H1 (cell line): ENCODE measurements at regions not wholly inside any gene's neighbourhood (a gene's known extent, or its start where the extent isn't known, plus 50 kb on each side); places are given as distances from the start of the nearest gene placed in this dataset.

Experiments used
- CTCF ChIA-PET: fragments of 300-600 bp; sonication (Branson Sonifier 250); formaldehyde crosslinking; loops from one replicate; lab custom pipeline; 2021; ENCODE audit not compliant: partially characterized antibody; lab: Charles Lee
- POLR2A ChIA-PET: fragments of 300-600 bp; sonication (Branson Sonifier 250); formaldehyde crosslinking; loops from one replicate; lab custom pipeline; 2021; ENCODE audit warnings: inconsistent platforms; ENCODE audit not compliant: partially characterized antibody; lab: Charles Lee
- DNase-seq, 2 experiments: peaks; one replicate each; pipeline versions ENCODE4 v3.0.0 to v3.0.0-alpha.2; 2010 to 2022; ENCODE audit warnings: low spot score in 2 of 2, low read depth in 1 of 2, mixed read lengths in 1 of 2
- FAIRE-seq: peaks from 2 replicates; lab custom pipeline; 2011; peaks lifted over from hg19 to GRCh38; lab: Jason Lieb, UNC
- H2AFZ ChIP-seq: 2 replicates; pipeline ENCODE4 v1.8.1; 2012; ENCODE audit warnings: low read length, inconsistent platforms
- H2AK5ac ChIP-seq: 2 replicates; pipeline ENCODE4 v1.6.1; 2013; ENCODE audit warnings: low read depth, low read length
- H2BK120ac ChIP-seq: replicated peaks from 2 replicates; pipeline ENCODE3; 2013; ENCODE audit warnings: low read depth, low read length, inconsistent platforms
- H2BK12ac ChIP-seq: 2 replicates; pipeline ENCODE4 v1.6.1; 2013; ENCODE audit warnings: low read depth, low read length
- H2BK15ac ChIP-seq: 2 replicates; pipeline ENCODE4 v1.6.1; 2013; ENCODE audit warnings: low read length
- H2BK20ac ChIP-seq: 2 replicates; pipeline ENCODE4 v1.6.1; 2013; ENCODE audit warnings: low read length
- H2BK5ac ChIP-seq: 2 replicates; pipeline ENCODE4 v1.6.1; 2013; ENCODE audit warnings: low read depth, low read length
- H3K14ac ChIP-seq: 2 replicates; pipeline ENCODE4 v1.6.1; 2013; ENCODE audit warnings: inconsistent platforms; ENCODE audit not compliant: insufficient read length
- H3K18ac ChIP-seq: 2 replicates; pipeline ENCODE4 v1.6.1; 2013; ENCODE audit warnings: low read length; ENCODE audit errors: extremely low read depth
- H3K23ac ChIP-seq: 2 replicates; pipeline ENCODE4 v1.6.1; 2013; ENCODE audit warnings: inconsistent platforms; ENCODE audit not compliant: insufficient read length
- H3K23me2 ChIP-seq: 2 replicates; pipeline ENCODE4 v1.6.1; 2013; ENCODE audit warnings: low read depth, low read length
- H3K27ac ChIP-seq: 2 replicates; pipeline ENCODE4 v1.6.1; 2011; ENCODE audit warnings: low read depth, low read length, inconsistent platforms
- H3K27me3 ChIP-seq, 4 experiments: replicated peaks in 1 of 4; 1 replicate in 1 of 4; 2 replicates in 3 of 4; pipeline versions ENCODE4 v1.6.1 to v1.8.1; 2011 to 2013; ENCODE audit warnings: low read length in 3 of 4, mild to moderate bottlenecking in 3 of 4, inconsistent platforms in 2 of 4, mixed read lengths in 2 of 4, moderate library complexity in 1 of 4; ENCODE audit not compliant: control insufficient read depth in 3 of 4, insufficient read depth in 3 of 4; ENCODE audit errors: extremely low read depth in 1 of 4
- H3K36me3 ChIP-seq, 4 experiments: 2 replicates each; pipeline versions ENCODE4 v1.6.1 to v1.8.1; 2011 to 2013; ENCODE audit warnings: mild to moderate bottlenecking in 4 of 4, low read length in 3 of 4, moderate library complexity in 2 of 4, control low read depth in 1 of 4, inconsistent platforms in 1 of 4; ENCODE audit not compliant: insufficient read depth in 4 of 4, control insufficient read depth in 2 of 4
- H3K4ac ChIP-seq: replicated peaks from 2 replicates; pipeline ENCODE3; 2013; ENCODE audit warnings: low read length, low read depth, mixed read lengths, inconsistent platforms; ENCODE audit not compliant: insufficient read length
- H3K4me1 ChIP-seq, 4 experiments: replicated peaks in 1 of 4; 1 replicate in 1 of 4; 2 replicates in 3 of 4; pipeline versions ENCODE4 v1.6.1 to v1.8.1; 2011 to 2013; ENCODE audit warnings: low read length in 3 of 4, inconsistent platforms in 2 of 4, mixed read lengths in 1 of 4; ENCODE audit not compliant: insufficient read depth in 4 of 4, control insufficient read depth in 3 of 4
- H3K4me2 ChIP-seq, 2 experiments: 2 replicates each; pipeline versions ENCODE4 v1.6.1 to v1.8.1; 2011 to 2013; ENCODE audit warnings: low read depth in 2 of 2, low read length in 2 of 2, control low read depth in 1 of 2, inconsistent platforms in 1 of 2, mild to moderate bottlenecking in 1 of 2; ENCODE audit not compliant: insufficient read depth in 1 of 2
- H3K4me3 ChIP-seq, 4 experiments: fragments of 200-600, 300-600 bp in 1 of 4; sonication (generic), shearing (Covaris generic), sonication (Bioruptor Twin) in 1 of 4; 2 replicates each; pipeline versions ENCODE4 v1.5.1 to v1.8.1; 2011 to 2016; ENCODE audit warnings: low read length in 4 of 4, low read depth in 3 of 4, control low read depth in 2 of 4, inconsistent platforms in 2 of 4, mild to moderate bottlenecking in 2 of 4, mixed read lengths in 1 of 4, moderate library complexity in 1 of 4; ENCODE audit not compliant: insufficient read depth in 2 of 4; ENCODE audit errors: extremely low read depth in 1 of 4
- H3K56ac ChIP-seq: replicated peaks from 2 replicates; pipeline ENCODE3; 2013; ENCODE audit warnings: low read depth, mild to moderate bottlenecking, mixed read lengths, low read length, inconsistent platforms; ENCODE audit not compliant: insufficient read length
- H3K79me1 ChIP-seq: 2 replicates; pipeline ENCODE4 v1.6.1; 2013; ENCODE audit warnings: low read depth, low read length, control low read depth
- H3K79me2 ChIP-seq, 2 experiments: 2 replicates each; pipeline versions ENCODE4 v1.6.1 to v1.8.1; 2012 to 2013; ENCODE audit warnings: low read length in 2 of 2, mild to moderate bottlenecking in 2 of 2, inconsistent platforms in 1 of 2; ENCODE audit not compliant: insufficient read depth in 2 of 2, control insufficient read depth in 1 of 2
- H3K9ac ChIP-seq, 4 experiments: replicated peaks in 1 of 4; 1 replicate in 1 of 4; 2 replicates in 3 of 4; pipeline versions ENCODE4 v1.6.1 to v1.8.1; 2011 to 2013; ENCODE audit warnings: low read depth in 3 of 4, low read length in 3 of 4, control low read depth in 2 of 4, mild to moderate bottlenecking in 2 of 4, moderate library complexity in 2 of 4, inconsistent platforms in 1 of 4; ENCODE audit errors: extremely low read depth in 1 of 4
- H3K9me3 ChIP-seq, 2 experiments: 2 replicates each; pipeline versions ENCODE4 v1.6.1 to v1.8.1; 2012 to 2013; ENCODE audit warnings: mild to moderate bottlenecking in 2 of 2, moderate library complexity in 2 of 2, control low read depth in 1 of 2, inconsistent platforms in 1 of 2, low read depth in 1 of 2, low read length in 1 of 2, mixed read lengths in 1 of 2; ENCODE audit not compliant: insufficient read depth in 2 of 2
- H4K20me1 ChIP-seq, 2 experiments: replicated peaks in 1 of 2; 2 replicates each; pipeline versions ENCODE3 to v1.8.1; 2011 to 2013; ENCODE audit warnings: inconsistent platforms in 2 of 2, low read length in 2 of 2, mild to moderate bottlenecking in 1 of 2; ENCODE audit not compliant: insufficient read depth in 2 of 2, control insufficient read depth in 1 of 2
- H4K5ac ChIP-seq: 2 replicates; pipeline ENCODE4 v1.6.1; 2013; ENCODE audit warnings: low read length, low read depth, mixed read lengths, inconsistent platforms; ENCODE audit not compliant: insufficient read length
- H4K8ac ChIP-seq: 2 replicates; pipeline ENCODE4 v1.8.0; 2013; ENCODE audit warnings: mild to moderate bottlenecking, moderate library complexity, low read length, inconsistent platforms; ENCODE audit not compliant: insufficient read depth; ENCODE audit errors: extremely low read depth
- H4K91ac ChIP-seq: replicated peaks from 2 replicates; pipeline ENCODE3; 2013; ENCODE audit warnings: low read length, mixed read lengths, inconsistent platforms; ENCODE audit not compliant: insufficient read length
- BRCA1 ChIP-seq: IDR thresholded peaks from 2 replicates; pipeline ENCODE4 v1.6.1; 2012; ENCODE audit warnings: low read depth, low read length, improper control_type of control experiment
- CBX8 ChIP-seq: fragments of 300-800, 300-1000 bp; sonication (generic); IDR thresholded peaks from 2 replicates; pipeline ENCODE4 v1.7.1; 2016; ENCODE audit warnings: low read depth, low read length, borderline replicate concordance
- CEBPB ChIP-seq: IDR thresholded peaks from 2 replicates; pipeline ENCODE4 v1.6.1; 2012; ENCODE audit warnings: low read depth, low read length
- EP300 ChIP-seq, 2 experiments: IDR thresholded peaks; 1 replicate in 1 of 2; 2 replicates in 1 of 2; pipeline ENCODE4 v1.6.1; 2011 to 2012; ENCODE audit warnings: low read depth in 2 of 2, low read length in 2 of 2, mild to moderate bottlenecking in 2 of 2, borderline replicate concordance in 1 of 2, inconsistent platforms in 1 of 2, moderate library complexity in 1 of 2
- HDAC2 ChIP-seq, 2 experiments: fragments of 300-600 bp in 1 of 2; sonication (generic) in 1 of 2; IDR thresholded peaks; 2 replicates each; pipeline ENCODE4 v1.6.1; 2011 to 2012; ENCODE audit warnings: low read depth in 2 of 2, low read length in 2 of 2, mild to moderate bottlenecking in 2 of 2, moderate library complexity in 2 of 2, borderline replicate concordance in 1 of 2, inconsistent platforms in 1 of 2
- KDM4A ChIP-seq: IDR thresholded peaks from one replicate; pipeline ENCODE4 v1.7.1; 2012; ENCODE audit warnings: low read depth, mild to moderate bottlenecking, moderate library complexity, low read length, inconsistent platforms; ENCODE audit not compliant: severe bottlenecking
- KDM5A ChIP-seq: fragments of 200-600 bp; IDR thresholded peaks from 2 replicates; pipeline ENCODE4 v1.7.1; 2012; ENCODE audit warnings: mild to moderate bottlenecking, low read length, inconsistent platforms, mixed read lengths
- POLR2A ChIP-seq, 2 experiments: IDR thresholded peaks; 1 replicate in 1 of 2; 2 replicates in 1 of 2; pipeline ENCODE4 v1.6.1; 2011; ENCODE audit warnings: low read depth in 2 of 2, low read length in 2 of 2, mild to moderate bottlenecking in 2 of 2; ENCODE audit errors: control extremely low read depth in 1 of 2
- RXRA ChIP-seq: IDR thresholded peaks from 2 replicates; pipeline ENCODE4 v1.6.1; 2011; ENCODE audit warnings: low read depth, mild to moderate bottlenecking, low read length, moderate library complexity; ENCODE audit not compliant: insufficient read depth
- TAF7 ChIP-seq: optimal IDR thresholded peaks from 2 replicates; pipeline ENCODE3; 2011; ENCODE audit warnings: low read depth, mild to moderate bottlenecking, inconsistent platforms, low read length, moderate library complexity, borderline replicate concordance
- TCF12 ChIP-seq: IDR thresholded peaks from 2 replicates; pipeline ENCODE4 v1.6.1; 2011; ENCODE audit warnings: low read depth, mild to moderate bottlenecking, low read length
- WGBS, 2 experiments: shearing (Covaris generic) in 1 of 2; methylation state at CpG; one replicate each; pipeline versions ENCODE4 v1.1.6 to v1.1.7; 2013 to 2015; ENCODE audit warnings: low lambda C conversion rate in 2 of 2, mixed read lengths in 2 of 2, inconsistent platforms in 1 of 2, low coverage in 1 of 2, missing lambda C conversion rate in 1 of 2; ENCODE audit not compliant: insufficient replicate concordance in 2 of 2, insufficient coverage in 1 of 2, insufficient read length in 1 of 2; ENCODE audit errors: extremely low coverage in 1 of 2, missing lambda C conversion rate in 1 of 2; 5-methylcytosine and 5-hydroxymethylcytosine counted together

DNA sequence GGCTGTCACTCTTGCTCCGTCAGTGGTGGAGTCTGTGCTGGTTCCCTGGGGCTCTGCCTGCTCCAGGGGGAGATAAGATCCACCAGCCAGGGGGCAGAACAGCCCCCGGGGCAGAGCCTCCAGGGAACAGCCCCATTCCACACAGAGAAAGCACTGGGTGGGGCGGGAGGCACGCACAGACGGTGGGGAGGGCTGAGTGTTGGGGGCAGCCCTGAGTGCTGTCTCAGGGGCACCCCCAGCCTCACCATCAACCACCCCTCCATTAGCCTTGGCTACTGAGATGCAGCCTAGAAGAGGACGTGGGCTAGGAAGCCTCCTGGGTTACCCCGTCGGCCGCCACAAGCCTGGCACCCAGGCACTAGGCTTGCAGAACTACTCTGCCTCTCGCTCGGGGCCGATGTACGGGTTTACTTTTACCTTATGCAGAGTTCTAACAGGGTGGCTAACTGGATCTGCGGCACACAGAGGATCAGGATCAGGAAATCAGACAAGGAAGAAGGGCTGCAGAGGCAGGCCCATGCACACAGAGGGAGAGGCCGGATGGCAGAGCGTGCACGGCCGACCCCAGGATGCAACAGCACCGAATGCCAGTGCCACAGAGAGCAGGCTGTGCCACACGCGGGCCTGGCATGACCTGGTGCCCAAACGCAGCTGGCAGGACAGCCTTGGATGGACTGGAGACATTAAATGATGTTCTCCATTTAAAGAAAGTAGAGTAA, 140.5 kb downstream of the CTTN start:
- POLR2A ChIA-PET = interaction anchor here (0.8 kb wide), 1 partner anchor 10 kb away, joined by 3 read pairs; no protein-coding TSS in a partner anchor
- H2BK5ac ChIP-seq = no peak overlapping the region

More for the DNA sequence above, 140.5 kb downstream of the CTTN start:
- 95% methylated on average over 19 of the region's 22 CpGs; no CpG with 5 or more reads in 1 of the 2 experiments for WGBS, 2 experiments
- no peak for DNase-seq
- TF ChIP-seq KDM4A = no peak
- no peak for TF ChIP-seq HDAC2 (IDR thresholded peaks at IDR 0.05; ENCODE audit: borderline replicate concordance in 1 of 2, low read depth in 2 of 2, low read length in 2 of 2)
- TF ChIP-seq KDM5A = no peak
- no peak for TF ChIP-seq CEBPB
- TF ChIP-seq CBX8 = no peak
- no peak for TF ChIP-seq EP300 (IDR thresholded peaks at IDR 0.05; ENCODE audit: borderline replicate concordance in 1 of 2, low read depth in 2 of 2, low read length in 2 of 2)
- no peak for TF ChIP-seq BRCA1
- no peak for TF ChIP-seq POLR2A (IDR thresholded peaks at IDR 0.05; ENCODE audit: control extremely low read depth in 1 of 2, low read depth in 2 of 2, low read length in 2 of 2)
- no peak for TF ChIP-seq RXRA
- TF ChIP-seq TAF7 = no peak
- no peak for TF ChIP-seq TCF12
- H3K4me3 ChIP-seq = no peak overlapping the region
- no peaks in the 10 kb centered on the region for H3K79me1 ChIP-seq
- H2BK20ac ChIP-seq = no peak overlapping the region
- H3K27me3 ChIP-seq = no peaks in the 10 kb centered on the region
- H3K14ac ChIP-seq = no peak overlapping the region
- no peaks in the 10 kb centered on the region for H3K9me3 ChIP-seq
- H4K91ac ChIP-seq = no peak overlapping the region
- no peak overlapping the region for H2BK120ac ChIP-seq
- no peak overlapping the region for H3K18ac ChIP-seq
- H4K20me1 ChIP-seq = peaks cover 3 to 4% of the 10 kb centered on the region in 2 experiments
- H3K4me2 ChIP-seq = no peak overlapping the region
- H4K5ac ChIP-seq = no peak overlapping the region
- CTCF ChIA-PET = interaction anchor here (1.0 to 2.3 kb wide), 5 partner anchors 9 to 133 kb away, joined by 3 to 9 read pairs (median 4); no protein-coding TSS in a partner anchor
- no peak overlapping the region for H4K8ac ChIP-seq
- no peak overlapping the region for H3K9ac ChIP-seq
- H3K36me3 ChIP-seq = no peaks in the 10 kb centered on the region
- H3K79me2 ChIP-seq = no peaks in the 10 kb centered on the region
- H2BK15ac ChIP-seq = no peak overlapping the region
- peaks cover 4% of the 10 kb centered on the region for H3K23me2 ChIP-seq
- peaks cover 0 to 4% (median 2%) of the 10 kb centered on the region in 4 experiments; a peak in 2 of 7 replicates for H3K4me1 ChIP-seq
- no peak overlapping the region for H3K4ac ChIP-seq
- no peak overlapping the region for H3K23ac ChIP-seq
- H2AK5ac ChIP-seq = no peak overlapping the region
- no peak overlapping the region for H2BK12ac ChIP-seq
- H2AFZ ChIP-seq = no peak overlapping the region
- H3K56ac ChIP-seq = no peak overlapping the region
- FAIRE-seq = no peak
- H3K27ac ChIP-seq = no peak overlapping the region; the same call in 1 of the 2 replicates
